SK-N-SH (cell line): ENCODE measurements at regions not wholly inside any gene's neighbourhood (a gene's known extent, or its start where the extent isn't known, plus 50 kb on each side); places are given as distances from the start of the nearest gene placed in this dataset.

Experiments
- CTCF ChIA-PET: fragments of 300-600, 350-600 bp; formaldehyde crosslinking; extraction: SDS; loops from one replicate; lab custom pipeline; 2021; lab: Yijun Ruan, JAX
- POLR2A ChIA-PET: fragments of 350-600 bp; sonication (Branson Sonifier 250); formaldehyde crosslinking; extraction: SDS; loops from one replicate; lab custom pipeline; 2020; ENCODE audit warnings: antibody characterized with exemption, inconsistent platforms; lab: Yijun Ruan, JAX
- DNase-seq: peaks from one replicate; pipeline ENCODE4 v3.0.0; 2012
- H2AFZ ChIP-seq: fragments of 200-600 bp; sonication (generic); 2 replicates; pipeline ENCODE4 v1.8.1; 2016; ENCODE audit warnings: antibody characterized with exemption, mild to moderate bottlenecking, low read depth
- H3F3A ChIP-seq: fragments of 200-600 bp; sonication (generic); replicated peaks from 2 replicates; pipeline ENCODE3; 2016; ENCODE audit warnings: antibody characterized with exemption, mild to moderate bottlenecking; ENCODE audit not compliant: insufficient read depth
- H3K27ac ChIP-seq, 2 experiments: fragments of 200-500 bp in 1 of 2; fragments of 200-600 bp in 1 of 2; sonication (Bioruptor generic) in 1 of 2; sonication (generic), shearing (Covaris generic) in 1 of 2; 2 replicates each; pipeline versions ENCODE4 v1.5.1 to v1.6.1; 2014 to 2016; ENCODE audit warnings: low read depth in 2 of 2, inconsistent platforms in 1 of 2, low read length in 1 of 2, mild to moderate bottlenecking in 1 of 2, mixed read lengths in 1 of 2
- H3K27me3 ChIP-seq: fragments of 200-600 bp; sonication (generic), shearing (Covaris generic); 2 replicates; pipeline ENCODE4 v1.6.1; 2016; ENCODE audit warnings: mixed run types; ENCODE audit not compliant: insufficient read depth
- H3K36me3 ChIP-seq, 2 experiments: fragments of 200-500 bp in 1 of 2; fragments of 200-600 bp in 1 of 2; sonication (Bioruptor generic) in 1 of 2; sonication (generic) in 1 of 2; replicated peaks in 1 of 2; 2 replicates each; pipeline versions ENCODE3 to v1.5.1; 2014 to 2016; ENCODE audit warnings: low read length in 1 of 2, mild to moderate bottlenecking in 1 of 2; ENCODE audit not compliant: insufficient read depth in 2 of 2, control insufficient read depth in 1 of 2
- H3K4me1 ChIP-seq, 2 experiments: fragments of 200-500 bp in 1 of 2; fragments of 200-600 bp in 1 of 2; sonication (Bioruptor generic) in 1 of 2; sonication (generic), shearing (Covaris generic) in 1 of 2; 2 replicates each; pipeline versions ENCODE4 v1.5.1 to v1.6.1; 2014 to 2016; ENCODE audit warnings: low read depth in 1 of 2, low read length in 1 of 2, mixed run types in 1 of 2; ENCODE audit not compliant: insufficient read depth in 2 of 2, control insufficient read depth in 1 of 2
- H3K4me2 ChIP-seq: fragments of 200-600 bp; sonication (generic), shearing (Covaris generic); 2 replicates; pipeline ENCODE4 v1.6.1; 2017; ENCODE audit warnings: mixed run types
- H3K4me3 ChIP-seq, 2 experiments: fragments of 200-500 bp in 1 of 2; fragments of 200-600 bp in 1 of 2; sonication (Bioruptor generic) in 1 of 2; sonication (generic), shearing (Covaris generic) in 1 of 2; 2 replicates each; pipeline versions ENCODE4 v1.5.1 to v1.8.1; 2014 to 2016; ENCODE audit warnings: low read depth in 2 of 2, inconsistent platforms in 1 of 2, low read length in 1 of 2, mild to moderate bottlenecking in 1 of 2, mixed read lengths in 1 of 2, moderate library complexity in 1 of 2
- H3K79me2 ChIP-seq: fragments of 200-600 bp; sonication (generic); 2 replicates; pipeline ENCODE4 v1.8.1; 2017; ENCODE audit warnings: mild to moderate bottlenecking; ENCODE audit not compliant: insufficient read depth
- H3K9ac ChIP-seq: fragments of 200-600 bp; sonication (generic); 2 replicates; pipeline ENCODE4 v1.6.1; 2017; ENCODE audit warnings: mixed run types
- H3K9me2 ChIP-seq: fragments of 200-600 bp; sonication (generic); 2 replicates; pipeline ENCODE4 v1.6.1; 2017; ENCODE audit warnings: mixed run types
- H3K9me3 ChIP-seq: fragments of 200-600 bp; sonication (generic); 2 replicates; pipeline ENCODE4 v1.6.1; 2017; ENCODE audit warnings: mixed run types, mild to moderate bottlenecking, moderate library complexity
- H4K20me1 ChIP-seq: fragments of 200-600 bp; sonication (generic); 2 replicates; pipeline ENCODE4 v1.6.1; 2017; ENCODE audit warnings: mild to moderate bottlenecking, mixed run types; ENCODE audit not compliant: insufficient read depth
- CHD2 ChIP-seq: fragments of 150-350 bp; IDR thresholded peaks from 2 replicates; pipeline ENCODE4 v1.6.1; 2018; ENCODE audit warnings: low read length; ENCODE audit not compliant: partially characterized antibody
- CTCF ChIP-seq: fragments of 200-600 bp; sonication (generic); IDR thresholded peaks from 2 replicates; pipeline ENCODE4 v1.6.1; 2017; ENCODE audit warnings: antibody characterized with exemption, mild to moderate bottlenecking, moderate library complexity
- ELF1 ChIP-seq: IDR thresholded peaks from 2 replicates; pipeline ENCODE4 v1.4.0; 2012
- EP300 ChIP-seq, 2 experiments: IDR thresholded peaks; 2 replicates each; pipeline versions ENCODE4 v1.4.0 to v1.6.1; 2012; ENCODE audit warnings: borderline replicate concordance in 1 of 2, low read depth in 1 of 2, low read length in 1 of 2
- EZH2phosphoT487 ChIP-seq: fragments of 200-600 bp; sonication (generic); IDR thresholded peaks from 2 replicates; pipeline ENCODE4 v1.6.1; 2017; ENCODE audit warnings: low read depth, mixed run types, mild to moderate bottlenecking, antibody characterized with exemption, moderate library complexity, borderline replicate concordance
- FOSL2 ChIP-seq: IDR thresholded peaks from 2 replicates; pipeline ENCODE4 v1.4.0; 2012; ENCODE audit warnings: low read depth, mild to moderate bottlenecking, moderate library complexity, borderline replicate concordance
- FOXJ3 ChIP-seq: sonication (generic); formaldehyde crosslinking; IDR thresholded peaks from 2 replicates; pipeline ENCODE4 v1.5.1; 2020; ENCODE audit warnings: mild to moderate bottlenecking, missing genetic modification reagents
- FOXM1 ChIP-seq: IDR thresholded peaks from 2 replicates; pipeline ENCODE4 v1.4.0; 2012; ENCODE audit warnings: low read depth, mild to moderate bottlenecking
- GATA2 ChIP-seq: sonication (generic); formaldehyde crosslinking; IDR thresholded peaks from 2 replicates; pipeline ENCODE4 v1.5.0; 2020; ENCODE audit warnings: mild to moderate bottlenecking, missing genetic modification reagents
- MEF2A ChIP-seq: IDR thresholded peaks from 2 replicates; pipeline ENCODE4 v1.4.0; 2012; ENCODE audit warnings: low read depth, borderline replicate concordance
- MXI1 ChIP-seq: IDR thresholded peaks from 2 replicates; pipeline ENCODE4 v1.6.1; 2012; ENCODE audit warnings: mild to moderate bottlenecking, low read depth, low read length, improper control_type of control experiment
- NFIC ChIP-seq: IDR thresholded peaks from 2 replicates; pipeline ENCODE4 v1.4.0; 2012; ENCODE audit warnings: borderline replicate concordance
- NRF1 ChIP-seq: IDR thresholded peaks from 2 replicates; pipeline ENCODE4 v1.6.1; 2012; ENCODE audit warnings: low read depth, mild to moderate bottlenecking, low read length
- PBX3 ChIP-seq: IDR thresholded peaks from 2 replicates; pipeline ENCODE4; 2012
- POLR2AphosphoS5 ChIP-seq: IDR thresholded peaks from 2 replicates; pipeline ENCODE4 v1.6.1; 2012; ENCODE audit warnings: low read depth, low read length
- RAD21 ChIP-seq: IDR thresholded peaks from 2 replicates; pipeline ENCODE4 v1.6.1; 2012; ENCODE audit warnings: mild to moderate bottlenecking, low read length
- RCOR1 ChIP-seq: fragments of 150-350 bp; IDR thresholded peaks from 2 replicates; pipeline ENCODE4 v1.6.1; 2017; ENCODE audit warnings: antibody characterized with exemption, low read length
- RFX5 ChIP-seq: IDR thresholded peaks from 2 replicates; pipeline ENCODE4 v1.6.1; 2012; ENCODE audit warnings: mild to moderate bottlenecking, improper control_type of control experiment, low read length
- SIN3A ChIP-seq: IDR thresholded peaks from 2 replicates; pipeline ENCODE4 v1.6.1; 2012; ENCODE audit warnings: low read depth, mild to moderate bottlenecking, low read length, moderate library complexity, borderline replicate concordance
- SMC3 ChIP-seq: IDR thresholded peaks from 2 replicates; pipeline ENCODE4 v1.6.1; 2012; ENCODE audit warnings: low read depth, low read length, improper control_type of control experiment
- TAF1 ChIP-seq: IDR thresholded peaks from 2 replicates; pipeline ENCODE4 v1.6.1; 2012; ENCODE audit warnings: low read depth, mild to moderate bottlenecking, low read length, moderate library complexity, borderline replicate concordance
- TCF12 ChIP-seq: IDR thresholded peaks from 2 replicates; pipeline ENCODE4 v1.4.0; 2012
- TEAD4 ChIP-seq: IDR thresholded peaks from 2 replicates; pipeline ENCODE4 v1.4.0; 2012; ENCODE audit warnings: mild to moderate bottlenecking, borderline replicate concordance; ENCODE audit not compliant: insufficient read depth
- USF1 ChIP-seq: IDR thresholded peaks from 2 replicates; pipeline ENCODE4 v1.4.0; 2012; ENCODE audit warnings: low read depth, borderline replicate concordance
- USF2 ChIP-seq: fragments of 150-350 bp; IDR thresholded peaks from 2 replicates; pipeline ENCODE4 v1.6.1; 2017; ENCODE audit warnings: antibody characterized with exemption, low read length, low read depth, borderline replicate concordance
- YY1 ChIP-seq: IDR thresholded peaks from 2 replicates; pipeline ENCODE4 v1.4.0; 2012; ENCODE audit warnings: low read depth, mild to moderate bottlenecking
- ZBTB33 ChIP-seq: IDR thresholded peaks from 2 replicates; pipeline ENCODE4 v1.4.0; 2012; ENCODE audit warnings: low read depth, borderline replicate concordance
- WGBS: methylation state at CpG from one replicate; pipeline ENCODE4 v1.1.6; 2017; ENCODE audit warnings: low lambda C conversion rate; 5-methylcytosine and 5-hydroxymethylcytosine counted together

GRCh38 chr2:117631152-117631945 lies 183.1 kb upstream of the DDX18 start:
- 2% methylated on average over 5 of the region's 5 CpGs for WGBS
- TF ChIP-seq GATA2 = peak; percentile 88
- TF ChIP-seq NRF1 = no peak
- no peak for TF ChIP-seq RFX5
- no peak for TF ChIP-seq SIN3A
- TF ChIP-seq POLR2AphosphoS5 = no peak
- TF ChIP-seq CTCF = no peak
- TF ChIP-seq CHD2 = peak; percentile 91
- peak; percentile 72 for TF ChIP-seq TCF12
- TF ChIP-seq USF1 = no peak
- no peak for TF ChIP-seq SMC3
- no peak for TF ChIP-seq MXI1
- TF ChIP-seq FOXM1 = peak; percentile 77; the same call in 1 of the 2 replicates
- TF ChIP-seq YY1 = no peak
- TF ChIP-seq RAD21 = peak; percentile 33
- no peak for TF ChIP-seq USF2
- no peak; the same call in 1 of the 2 replicates for TF ChIP-seq RCOR1
- no peak for TF ChIP-seq FOSL2
- no peak for TF ChIP-seq ZBTB33
- peak; percentile 90 for TF ChIP-seq TEAD4
- no peak for TF ChIP-seq EZH2phosphoT487
- TF ChIP-seq ELF1 = no peak
- TF ChIP-seq TAF1 = no peak
- peak; percentile 97 for TF ChIP-seq FOXJ3
- TF ChIP-seq EP300 (IDR thresholded peaks at IDR 0.05; ENCODE audit: borderline replicate concordance in 1 of 2, low read depth in 1 of 2, low read length in 1 of 2) = peak; percentile 65 to 100; a peak in 3 of 4 replicates
- TF ChIP-seq NFIC = no peak
- no peak for TF ChIP-seq MEF2A
- peak; percentile 27; the same call in 1 of the 2 replicates for TF ChIP-seq PBX3

More at GRCh38 chr2:117631152-117631945, 183.1 kb upstream of the DDX18 start:
- no peaks in the 10 kb centered on the region for H3K36me3 ChIP-seq
- no peaks in the 10 kb centered on the region for H3K9me3 ChIP-seq
- H4K20me1 ChIP-seq = no peaks in the 10 kb centered on the region
- POLR2A ChIA-PET = interaction anchor here (0.6 to 2.8 kb wide), 10 partner anchors 26 to 361 kb away, joined by 3 to 30 read pairs (median 4); no protein-coding TSS in a partner anchor
- no peak overlapping the region for H2AFZ ChIP-seq
- H3K27ac ChIP-seq = peak overlapping the region in 1 of 2 experiments; percentile 99; a peak in 2 of 4 replicates
- no peaks in the 10 kb centered on the region for H3K9me2 ChIP-seq
- DNase-seq = peak; percentile 80
- H3K4me2 ChIP-seq = no peak overlapping the region
- H3K4me1 ChIP-seq = peaks cover 0 to 28% of the 10 kb centered on the region in 2 experiments; a peak in 2 of 4 replicates
- CTCF ChIA-PET = interaction anchor here (0.7 to 1.9 kb wide), 8 partner anchors 29 to 141 kb away, joined by 3 to 9 read pairs (median 4); no protein-coding TSS in a partner anchor
- no peak overlapping the region for H3K4me3 ChIP-seq
- no peaks in the 10 kb centered on the region for H3K27me3 ChIP-seq
- H3K79me2 ChIP-seq = no peaks in the 10 kb centered on the region
- no peaks in the 10 kb centered on the region for H3F3A ChIP-seq
- no peak overlapping the region for H3K9ac ChIP-seq
